Activated naive CD8-positive, alpha-beta T cell treated with anti-CD3 and anti-CD28 coated beads, Interleukin-2, amount 50 U/mL, for 16 hours (primary cell): ENCODE measurements at regions not wholly inside any gene's neighbourhood (a gene's known extent, or its start where the extent isn't known, plus 50 kb on each side); places are given as distances from the start of the nearest gene placed in this dataset.

Experiments used
- DNase-seq: peaks from one replicate; pipeline ENCODE4 v3.0.0-alpha.2; 2020; ENCODE audit warnings: low read depth, low spot score

GRCh38 chr9:80932947-80933780 is 756.2 kb downstream of the TLE1 start:
- DNase-seq, result no peak

DNA sequence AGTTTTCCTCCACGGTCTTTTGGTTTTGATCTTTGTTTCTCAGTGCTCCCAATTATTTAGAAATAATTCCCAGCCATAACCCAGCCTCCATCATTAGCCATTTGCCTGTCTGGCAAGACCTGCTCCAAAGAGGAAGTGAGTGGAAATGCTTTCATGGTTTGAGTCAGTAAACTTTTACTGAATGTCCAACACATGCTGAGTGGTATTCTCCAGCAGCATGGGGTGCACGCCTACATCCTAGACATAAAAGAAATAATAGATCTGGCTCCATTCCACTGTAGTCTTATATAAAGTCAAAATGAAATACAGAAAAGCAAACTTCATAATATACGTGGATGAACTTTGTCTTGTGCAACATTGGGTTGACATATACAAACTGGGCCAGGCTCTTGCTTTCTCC is 757.2 kb downstream of the TLE1 start:
- no peak for DNase-seq

DNA sequence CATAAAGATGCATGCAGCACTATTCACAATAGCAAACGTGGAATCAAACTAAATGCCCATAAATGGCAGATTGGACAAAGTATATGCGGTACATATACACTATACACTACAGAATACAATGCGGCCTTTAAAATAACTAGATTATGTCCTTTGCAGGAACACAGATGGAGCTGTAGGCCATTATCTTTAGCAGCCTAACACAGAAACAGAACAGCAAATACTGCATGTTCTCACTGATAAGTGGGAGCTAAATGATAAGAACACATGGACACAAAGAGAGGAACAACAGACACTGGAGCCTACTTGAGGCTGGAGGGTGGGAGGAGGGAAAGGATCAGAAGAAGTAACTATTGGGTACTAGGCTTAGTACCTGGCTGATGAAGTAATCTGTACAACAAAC is 758.2 kb downstream of the TLE1 start:
- DNase-seq, result no peak

DNA sequence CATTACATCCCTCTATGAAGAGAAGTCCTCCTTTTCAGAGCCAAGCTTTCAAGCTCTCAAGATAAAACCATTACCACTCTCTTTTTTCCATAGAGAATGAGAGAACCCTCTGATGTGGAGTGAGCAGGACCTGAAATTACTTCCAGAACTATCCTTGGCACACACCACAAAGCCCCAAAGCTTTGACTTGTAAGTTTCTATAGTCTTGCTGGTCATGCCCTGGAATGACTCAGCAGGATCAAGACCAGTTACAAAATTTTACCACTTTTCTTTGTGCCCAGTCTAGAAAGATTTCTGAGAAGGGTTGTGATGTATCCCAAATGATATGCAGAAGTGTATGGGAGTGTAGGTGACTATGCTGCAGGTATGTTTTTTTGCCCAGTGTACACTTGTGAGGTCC is 760.6 kb downstream of the TLE1 start:
- DNase-seq, result no peak

DNA sequence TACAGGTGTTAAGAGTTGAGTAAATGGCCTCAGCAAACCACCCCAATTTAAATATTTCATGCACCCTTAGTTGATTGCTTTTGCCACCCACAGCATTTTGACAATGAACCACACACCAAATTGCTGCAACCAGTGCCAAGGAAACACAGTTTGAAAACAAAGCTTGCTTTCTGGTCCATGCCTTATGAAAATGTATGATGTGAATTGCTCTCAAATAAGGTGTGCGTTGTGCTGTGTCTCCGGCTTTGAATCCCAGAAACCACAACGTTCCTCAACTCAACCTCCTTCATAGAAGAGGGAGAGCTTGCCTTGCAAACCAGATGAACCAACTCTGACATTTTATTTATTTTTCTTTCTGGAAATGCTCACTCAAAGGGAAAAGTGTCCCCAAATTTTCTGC is 762.7 kb downstream of the TLE1 start:
- no peak for DNase-seq

- no peak for DNase-seq
Measured at GRCh38 chr9:80922544-80922943, 766.8 kb downstream of the TLE1 start.

DNA sequence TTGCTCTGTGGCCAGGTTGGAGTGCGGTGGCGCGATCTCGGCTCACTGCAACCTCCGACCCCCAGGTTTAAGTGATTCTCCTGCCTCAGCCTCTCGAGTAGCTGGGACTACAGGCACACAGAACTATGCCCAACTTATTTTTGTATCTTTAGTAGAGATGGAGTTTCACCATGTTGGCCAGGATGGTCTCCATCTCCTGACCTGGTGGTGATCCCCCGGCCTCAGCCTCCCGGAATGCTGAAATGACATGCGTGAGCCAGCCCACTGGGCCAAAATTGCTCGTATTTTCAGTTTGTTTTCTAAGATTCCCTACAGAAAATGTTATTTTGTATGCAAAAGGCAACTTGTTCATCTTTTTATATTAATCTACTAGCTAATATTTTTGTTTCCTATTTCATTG is 782.6 kb downstream of the TLE1 start:
- DNase-seq, result no peak

DNA sequence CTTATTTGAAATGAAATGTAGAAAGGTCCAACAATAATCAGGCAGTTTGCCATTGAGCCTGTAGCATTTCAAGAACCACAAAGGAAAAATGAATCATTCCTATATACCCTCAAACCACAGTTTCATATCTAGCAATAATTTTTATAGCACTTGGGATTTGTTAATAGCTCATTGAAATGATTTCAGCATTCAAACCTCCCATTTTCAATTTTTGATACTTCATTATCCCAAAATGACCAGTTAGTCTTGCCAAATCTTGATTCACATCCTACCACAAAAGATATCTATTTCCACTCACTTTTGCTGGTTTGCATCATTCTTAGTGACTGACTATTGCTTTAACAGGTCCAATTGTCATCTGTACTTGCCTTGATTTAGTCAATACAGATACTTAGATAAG is 790.1 kb downstream of the TLE1 start:
- no peak for DNase-seq

GRCh38 chr9:80893190-80893589 is 796.2 kb downstream of the TLE1 start:
- DNase-seq, result no peak

DNA sequence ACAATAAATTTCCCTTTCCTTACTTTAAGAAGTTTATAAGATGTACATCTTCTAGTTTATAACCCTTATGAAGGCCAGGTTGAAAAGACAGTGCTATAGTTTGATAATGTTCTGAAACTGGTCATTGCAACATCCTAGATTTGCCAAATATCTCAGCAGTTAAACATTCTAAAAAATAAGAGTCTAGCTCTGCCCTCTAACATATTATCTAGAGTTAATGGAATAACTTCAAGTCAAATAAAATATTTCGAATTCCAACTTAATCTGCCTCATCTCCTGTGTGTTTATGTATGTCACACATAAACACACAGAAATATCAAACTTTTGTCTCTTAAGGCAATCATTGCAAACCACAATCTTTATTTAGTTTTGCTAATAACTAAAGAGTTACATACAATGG is 796.6 kb downstream of the TLE1 start:
- DNase-seq, result no peak

- DNase-seq, result no peak
Measured at GRCh38 chr9:80890124-80890523, 799.2 kb downstream of the TLE1 start.

DNA sequence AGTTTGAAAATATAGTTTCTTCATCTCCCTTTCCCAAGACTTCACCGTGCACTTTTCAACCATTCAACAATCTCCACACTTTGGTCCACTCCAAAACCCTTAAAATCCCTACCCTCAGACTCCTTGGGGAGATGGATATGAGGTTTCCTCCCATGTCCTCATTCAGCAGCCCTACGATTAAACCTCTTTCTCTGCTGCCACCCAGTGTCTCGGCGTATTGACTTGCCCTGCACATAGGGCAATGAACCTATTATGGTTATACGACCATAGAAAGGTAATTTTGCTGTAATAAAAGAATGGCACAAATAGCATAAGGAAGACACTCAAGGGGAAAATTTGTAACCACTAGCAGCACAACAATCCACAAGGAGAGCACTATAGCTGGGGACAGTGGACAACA is 803.5 kb downstream of the TLE1 start:
- DNase-seq, result no peak

- no peak for DNase-seq
Measured at GRCh38 chr9:80883826-80884579, 805.3 kb downstream of the TLE1 start.

GRCh38 chr9:80883426-80883825 is 805.9 kb downstream of the TLE1 start:
- DNase-seq, result no peak

- DNase-seq, result no peak
Measured at GRCh38 chr9:80881940-80882339, 807.4 kb downstream of the TLE1 start.

DNA sequence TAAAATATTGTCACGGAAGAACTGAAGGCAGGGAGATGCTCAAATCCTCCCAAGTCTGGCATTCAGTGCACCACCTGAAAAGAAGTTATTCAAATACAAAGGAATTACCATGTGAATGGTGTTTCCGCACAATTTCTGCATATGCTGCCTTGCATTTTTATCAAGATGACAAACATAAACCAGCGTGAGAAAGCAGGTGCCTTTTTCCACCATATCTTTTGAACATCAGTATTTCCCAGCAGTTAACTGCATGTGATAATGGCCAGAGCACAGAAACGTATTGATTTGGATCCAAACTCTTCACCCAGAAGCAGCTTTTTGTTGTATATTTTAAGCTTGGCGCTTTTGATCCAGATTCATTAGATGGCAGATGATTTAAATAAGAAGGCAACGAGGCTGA is 808.0 kb downstream of the TLE1 start:
- DNase-seq, result no peak

- DNase-seq, result no peak
Measured at GRCh38 chr9:80878556-80878955, 810.8 kb downstream of the TLE1 start.

DNA sequence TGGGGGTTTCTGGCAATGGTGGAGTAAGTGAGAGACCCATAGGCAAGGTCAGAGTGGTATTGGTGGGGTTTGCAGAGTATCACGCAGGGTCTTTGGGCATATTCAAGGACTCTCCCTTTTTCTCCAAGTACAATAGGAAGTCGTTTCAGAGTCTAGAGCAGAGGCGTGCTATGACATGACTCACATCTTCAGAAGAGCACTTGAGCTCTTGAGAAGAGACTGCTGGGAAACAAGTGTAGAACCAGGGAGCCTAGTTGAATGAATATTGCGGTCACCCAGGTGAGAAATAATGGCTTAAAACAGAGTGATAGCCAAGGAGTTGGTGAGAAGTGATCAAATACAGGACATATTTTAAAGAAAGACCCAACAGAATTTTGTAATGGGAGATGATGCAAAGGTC is 813.4 kb downstream of the TLE1 start:
- no peak for DNase-seq

DNA sequence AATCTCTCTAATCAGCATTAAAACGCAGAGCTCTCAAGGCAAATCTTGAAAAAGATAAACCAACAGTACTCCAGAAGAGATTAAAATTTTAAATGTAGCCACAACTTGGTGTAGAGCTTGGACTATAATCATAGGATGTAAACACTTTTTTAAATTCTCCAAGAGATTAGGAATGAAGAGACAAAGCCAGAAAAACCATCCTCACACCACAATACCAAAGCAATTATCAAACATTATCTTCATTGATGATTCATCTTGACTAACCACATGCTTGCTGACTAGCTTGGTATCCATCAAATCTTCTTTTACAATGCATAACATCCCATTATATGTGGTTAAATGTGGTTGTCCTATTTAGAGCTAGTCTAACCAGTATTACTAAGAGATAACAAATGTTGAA is 815.1 kb downstream of the TLE1 start:
- no peak for DNase-seq

GRCh38 chr9:80873861-80874260 is 815.5 kb downstream of the TLE1 start:
- no peak for DNase-seq

DNA sequence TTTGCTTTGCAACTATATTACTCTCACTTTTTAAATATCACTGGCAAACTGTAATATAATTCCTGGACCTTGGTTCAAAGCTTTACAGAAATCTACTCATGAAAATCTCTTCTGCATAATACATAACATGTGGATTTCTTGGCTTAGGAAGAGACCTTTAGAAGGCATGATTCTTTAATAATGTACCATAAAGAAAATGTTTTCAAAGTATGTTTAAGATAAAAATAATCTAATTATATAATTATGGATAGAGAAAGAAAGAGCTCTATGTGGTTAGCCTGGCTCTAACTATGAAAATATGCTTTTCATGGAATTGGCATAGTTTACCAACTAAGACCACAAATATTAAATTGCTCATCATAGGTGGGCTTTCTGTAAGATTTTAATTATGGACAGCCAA is 817.8 kb downstream of the TLE1 start:
- no peak for DNase-seq

DNA sequence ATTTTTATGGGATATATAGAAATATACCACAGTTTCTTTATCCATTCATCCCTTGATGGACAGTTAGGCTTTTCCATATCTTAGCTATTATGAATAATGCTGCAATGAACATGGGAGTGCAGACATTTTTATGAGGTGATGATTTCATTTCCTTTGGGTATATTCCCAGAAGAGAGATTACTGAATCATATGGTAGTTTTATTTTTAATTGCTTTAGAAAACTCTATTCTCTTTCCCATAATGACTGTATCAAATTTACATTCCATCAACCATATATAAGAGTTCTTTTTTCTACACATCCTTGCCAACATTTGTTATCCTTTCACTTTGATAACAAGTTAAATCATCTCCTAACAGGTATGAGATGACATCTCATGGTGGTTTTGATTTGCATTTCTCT is 821.6 kb downstream of the TLE1 start:
- DNase-seq, result no peak

DNA sequence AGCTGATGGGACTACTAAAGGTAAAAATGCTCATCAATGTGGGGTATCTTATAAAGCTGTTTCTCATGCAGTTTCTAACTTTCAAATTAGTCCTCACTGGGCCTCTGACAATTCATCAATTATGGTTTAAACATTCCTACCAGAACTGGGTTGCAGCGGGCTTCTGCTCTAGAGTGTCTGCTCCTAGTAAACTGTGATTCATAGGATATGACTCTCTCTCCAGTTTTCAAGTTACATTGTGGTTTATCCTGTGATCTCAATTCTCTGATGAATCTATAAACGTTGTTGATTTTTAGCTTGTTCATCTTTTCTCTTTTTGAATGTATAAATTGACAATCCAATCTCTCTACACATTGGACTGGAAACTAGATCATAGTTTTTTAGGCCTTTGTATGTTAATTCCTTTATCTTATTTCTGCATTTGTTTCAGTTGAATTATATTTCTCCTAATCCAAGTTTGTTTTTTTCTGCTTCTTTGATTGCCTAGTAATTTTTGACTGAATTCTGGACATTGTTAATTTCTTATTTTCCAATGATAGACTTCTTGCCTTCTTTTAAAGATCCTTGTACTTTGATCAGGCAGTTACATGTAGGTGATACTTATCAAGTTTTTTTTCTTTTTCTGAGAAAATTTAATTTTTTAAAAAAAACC is 822.6 kb downstream of the TLE1 start:
- no peak for DNase-seq
